Right lobe of liver (tissue), 6 donors: ENCODE measurements at regions not wholly inside any gene's neighbourhood (a gene's known extent, or its start where the extent isn't known, plus 50 kb on each side); places are given as distances from the start of the nearest gene placed in this dataset.
"Not testable (repeated sequence)": the region's sequence is repeated elsewhere in the genome, so short reads cannot be mapped to it uniquely, and the experiment has no call there.

Experiments
- ATAC-seq, 4 donors: fragments of 200-7000 bp; cut with Tn5 transposase; one replicate each; pipeline ENCODE4 v1.9.1; 2020; ENCODE audit warnings: mild to moderate bottlenecking in 4 of 4, moderate library complexity in 4 of 4
- DNase-seq, 3 donors: peaks; one replicate each; pipeline ENCODE4 v3.0.0-alpha.2; 2020
- H3K27ac ChIP-seq, 3 donors: fragments of 200-600 bp; one replicate each; pipeline ENCODE4 v1.8.0; 2022
- H3K27me3 ChIP-seq, 2 donors: fragments of 200-600 bp; one replicate each; pipeline ENCODE4 v1.8.0; 2022
- H3K36me3 ChIP-seq, 4 donors: fragments of 200-600 bp; sonication (generic) in 1 of 4; one replicate each; pipeline versions ENCODE4 v1.5.1 to v1.8.0; 2017 to 2022; ENCODE audit warnings: control low read depth in 1 of 4
- H3K4me1 ChIP-seq, 4 donors: fragments of 200-600 bp; sonication (generic) in 1 of 4; one replicate each; pipeline versions ENCODE4 v1.5.1 to v1.8.0; 2017 to 2022; ENCODE audit warnings: control low read depth in 1 of 4
- H3K4me3 ChIP-seq, 3 donors: fragments of 200-600 bp; one replicate each; pipeline ENCODE4 v1.8.0; 2022
- H3K9me3 ChIP-seq, 4 donors: fragments of 200-600 bp; sonication (generic) in 1 of 4; one replicate each; pipeline versions ENCODE4 v1.5.1 to v1.8.0; 2017 to 2022; ENCODE audit warnings: control low read depth in 1 of 4
- CTCF ChIP-seq, 4 donors: fragments of 200-600 bp in 3 of 4; fragments of 450-650 bp in 1 of 4; IDR thresholded peaks; one replicate each; pipeline versions ENCODE4 v1.5.1 to v1.8.0; 2016 to 2022; ENCODE audit warnings: antibody characterized with exemption in 4 of 4, mild to moderate bottlenecking in 2 of 4
- POLR2A ChIP-seq: fragments of 450-650 bp; IDR thresholded peaks from one replicate; pipeline ENCODE4 v1.6.1; 2017; ENCODE audit warnings: antibody characterized with exemption, mild to moderate bottlenecking
- WGBS: methylation state at CpG from one replicate; pipeline ENCODE4 v1.1.6; 2018; ENCODE audit warnings: low coverage, low lambda C conversion rate; ENCODE audit not compliant: insufficient coverage; ENCODE audit errors: missing lambda C conversion rate; 5-methylcytosine and 5-hydroxymethylcytosine counted together
- intact Hi-C, 2 donors: fragments of 100-400 bp; cut with DNase I; formaldehyde crosslinking; loops; one replicate each; pipeline versions ENCODE4 v1.11.2 to v1.14.1; 2022
- donor health status: DM: no; HTN: yes; CAD: no.
- donor health status: DM: no; HTN: no; CAD: no.
- donor health status: DM: no; HTN: no; CAD: no.
- donor health status: DM: no; HTN: yes; CAD: no.
- donor health status: DM: no; HTN: yes; CAD: no.

- TF ChIP-seq CTCF (IDR thresholded peaks at IDR 0.05) (no peak), POLR2A (no peak)
- H3K36me3 ChIP-seq = no peaks in the 10 kb centered on the region
- H3K4me3 ChIP-seq = no peak overlapping the region
- no peaks in the 10 kb centered on the region for H3K9me3 ChIP-seq
- H3K27me3 ChIP-seq = no peaks in the 10 kb centered on the region
- ATAC-seq = no peak
- 70% methylated on average over 9 of the region's 11 CpGs for WGBS
- no peak overlapping the region for H3K27ac ChIP-seq
- H3K4me1 ChIP-seq = no peaks in the 10 kb centered on the region
- intact Hi-C loops = no loop called here
- DNase-seq = no peak
Observed at GRCh38 chr10:7040681-7041080, 370.2 kb downstream of the SFMBT2 start.

- Histone ChIP-seq H3K4me1 (no peaks in the 10 kb centered on the region), H3K4me3 (no peak overlapping the region), H3K27ac (no peak overlapping the region), H3K9me3 (no peaks in the 10 kb centered on the region), H3K27me3 (no peaks in the 10 kb centered on the region), H3K36me3 (no peaks in the 10 kb centered on the region)
- intact Hi-C loops = no loop called here
- no peak for ATAC-seq
- TF ChIP-seq CTCF (IDR thresholded peaks at IDR 0.05) (no peak), POLR2A (no peak)
- no peak for DNase-seq
Observed at GRCh38 chr10:7039859-7040258, 371.0 kb downstream of the SFMBT2 start.

- Histone ChIP-seq H3K4me3 (no peak overlapping the region), H3K27ac (no peak overlapping the region), H3K36me3 (no peaks in the 10 kb centered on the region), H3K4me1 (no peaks in the 10 kb centered on the region), H3K9me3 (no peaks in the 10 kb centered on the region), H3K27me3 (no peaks in the 10 kb centered on the region)
- intact Hi-C loops = no loop called here
- no peak for DNase-seq
- no peak for TF ChIP-seq POLR2A
- no peak for TF ChIP-seq CTCF (IDR thresholded peaks at IDR 0.05)
- ATAC-seq = no peak
- WGBS = 36% methylated on average over 1 of the region's 1 CpG
Observed at GRCh38 chr10:7038416-7038815, 372.4 kb downstream of the SFMBT2 start.

- H3K4me3 ChIP-seq, H3K27me3 ChIP-seq, H3K9me3 ChIP-seq, H3K36me3 ChIP-seq, H3K4me1 ChIP-seq, ATAC-seq, DNase-seq, H3K27ac ChIP-seq, intact Hi-C loops: not testable (repeated sequence)
- WGBS = 45% methylated on average over 2 of the region's 2 CpGs
Observed at GRCh38 chr10:7037434-7037833, 373.4 kb downstream of the SFMBT2 start.

- TF ChIP-seq CTCF (IDR thresholded peaks at IDR 0.05) (no peak), POLR2A (no peak)
- WGBS = 70% methylated on average over 2 of the region's 2 CpGs
- Histone ChIP-seq H3K4me3 (no peak overlapping the region), H3K27ac (no peak overlapping the region), H3K4me1 (no peaks in the 10 kb centered on the region), H3K36me3 (no peaks in the 10 kb centered on the region), H3K27me3 (no peaks in the 10 kb centered on the region), H3K9me3 (no peaks in the 10 kb centered on the region)
- no peak for ATAC-seq
- DNase-seq = no peak
- intact Hi-C loops = no loop called here
Observed at GRCh38 chr10:7036951-7037350, 373.9 kb downstream of the SFMBT2 start.
